Right ventricle myocardium superior (tissue), 1 donor: ENCODE measurements at regions not wholly inside any gene's neighbourhood (a gene's known extent, or its start where the extent isn't known, plus 50 kb on each side); places are given as distances from the start of the nearest gene placed in this dataset.

Experiments
- ATAC-seq: fragments of 200-7000 bp; cut with Tn5 transposase; one replicate; pipeline ENCODE4 v1.9.1; 2020; ENCODE audit warnings: mild to moderate bottlenecking; ENCODE audit not compliant: poor library complexity
- DNase-seq: peaks from one replicate; pipeline ENCODE4 v3.0.0-alpha.2; 2020
- intact Hi-C: fragments of 100-400 bp; cut with DNase I; formaldehyde crosslinking; loops from one replicate; pipeline ENCODE4 v1.11.2; 2022
- donor health status: DM: no; HTN: yes; CAD: no; lungs with severe emphysema.

- DNase-seq = no peak
- ATAC-seq = no peak
- intact Hi-C loops = no loop called here
Observed at GRCh38 chr12:65592416-65592815, 231.9 kb upstream of the HMGA2 start.

- DNase-seq (no peak), ATAC-seq (no peak)
- intact Hi-C loops = no loop called here
Observed at GRCh38 chr12:65593239-65593701, 231.0 kb upstream of the HMGA2 start.

GRCh38 chr12:65594409-65594808 lies 229.9 kb upstream of the HMGA2 start:
- intact Hi-C loops = no loop called here
- DNase-seq (no peak), ATAC-seq (no peak)

- ATAC-seq = no peak
- intact Hi-C loops = no loop called here
- no peak for DNase-seq
Observed at GRCh38 chr12:65595016-65595560, 229.2 kb upstream of the HMGA2 start.

- intact Hi-C loops = no loop called here
- ATAC-seq = no peak
Observed at GRCh38 chr12:65596514-65597091, 227.7 kb upstream of the HMGA2 start.

GRCh38 chr12:65597527-65597926 lies 226.8 kb upstream of the HMGA2 start:
- DNase-seq = no peak
- intact Hi-C loops = no loop called here
- ATAC-seq = no peak

More at GRCh38 chr12:65596514-65597091, 227.7 kb upstream of the HMGA2 start:
- DNase-seq = no peak

- ATAC-seq (no peak), DNase-seq (no peak)
- intact Hi-C loops = no loop called here
Observed at GRCh38 chr12:65598688-65599087, 225.6 kb upstream of the HMGA2 start.

- intact Hi-C loops = loop anchor here (5.0 kb wide), 1 partner anchor 385 kb away; no protein-coding TSS in a partner anchor
- no peak for DNase-seq
- no peak for ATAC-seq
Observed at GRCh38 chr12:65602253-65602609, 222.1 kb upstream of the HMGA2 start.

- intact Hi-C loops = loop anchor here (5.0 kb wide), 1 partner anchor 385 kb away; no protein-coding TSS in a partner anchor
- peak; percentile 97 for ATAC-seq
- peak; percentile 75 for DNase-seq
Observed at GRCh38 chr12:65602610-65603295, 221.5 kb upstream of the HMGA2 start.

- intact Hi-C loops = loop anchor here (5.0 kb wide), 1 partner anchor 384 kb away; no protein-coding TSS in a partner anchor
- ATAC-seq (peak; percentile 93), DNase-seq (no peak)
Observed at GRCh38 chr12:65603438-65604351, 220.6 kb upstream of the HMGA2 start.

GRCh38 chr12:65605019-65605418 lies 219.3 kb upstream of the HMGA2 start:
- intact Hi-C loops = no loop called here
- ATAC-seq (no peak), DNase-seq (no peak)

- no peak for ATAC-seq
- no peak for DNase-seq
- intact Hi-C loops = no loop called here
Observed at GRCh38 chr12:65606008-65606766, 218.1 kb upstream of the HMGA2 start.

- intact Hi-C loops = no loop called here
- DNase-seq (no peak), ATAC-seq (no peak)
Observed at GRCh38 chr12:65607401-65607841, 216.9 kb upstream of the HMGA2 start.

GRCh38 chr12:65608319-65608916 lies 215.9 kb upstream of the HMGA2 start:
- DNase-seq (no peak), ATAC-seq (no peak)
- intact Hi-C loops = no loop called here

- DNase-seq = no peak
- intact Hi-C loops = no loop called here
- no peak for ATAC-seq
Observed at GRCh38 chr12:65609359-65609771, 214.9 kb upstream of the HMGA2 start.

GRCh38 chr12:65611396-65611795 lies 212.9 kb upstream of the HMGA2 start:
- DNase-seq (no peak), ATAC-seq (no peak)
- intact Hi-C loops = no loop called here

- no peak for DNase-seq
Observed at GRCh38 chr12:65612440-65612839, 211.8 kb upstream of the HMGA2 start.

GRCh38 chr12:65613692-65614091 lies 210.6 kb upstream of the HMGA2 start:
- intact Hi-C loops = no loop called here
- ATAC-seq (no peak), DNase-seq (no peak)

More at GRCh38 chr12:65612440-65612839, 211.8 kb upstream of the HMGA2 start:
- no peak for ATAC-seq
- intact Hi-C loops = no loop called here
